ENCODE measurements at regions not wholly inside any gene's neighbourhood (a gene's known extent, or its start where the extent isn't known, plus 50 kb on each side); places are given as distances from the start of the nearest gene placed in this dataset.

DNA sequence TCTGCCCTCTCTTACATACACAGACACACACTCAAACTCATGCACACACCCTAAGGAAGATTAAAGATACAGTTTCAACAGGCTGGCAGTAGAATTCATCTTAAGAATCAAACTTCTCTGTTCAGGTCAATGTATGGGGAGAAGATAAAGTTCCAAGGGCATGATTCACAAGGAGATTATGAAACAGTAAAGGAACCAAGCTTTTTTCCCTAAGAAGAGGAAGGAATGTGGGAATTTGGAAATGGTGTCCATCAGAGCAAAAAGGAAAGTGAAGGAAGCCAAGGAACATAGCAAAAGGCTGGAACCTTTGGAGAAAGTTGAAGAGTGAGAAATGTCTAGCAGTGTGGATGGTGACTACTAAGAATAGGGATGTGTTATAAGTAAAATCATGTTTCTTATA lies 191.0 kb upstream of the NPY2R start:
- no peak overlapping the region for H3K27ac ChIP-seq (ENCODE audit: low read depth, low read length)
- H3K36me3 ChIP-seq (ENCODE audit: control insufficient read depth in 5 of 5, insufficient read depth in 5 of 5, low read length in 5 of 5): no peaks in the 10 kb centered on the region
- H3K27me3 ChIP-seq (ENCODE audit: control insufficient read depth in 5 of 5, insufficient read depth in 4 of 5, low read length in 5 of 5): no peaks in the 10 kb centered on the region
- H3K4me1 ChIP-seq (ENCODE audit: control insufficient read depth in 5 of 5, insufficient read depth in 5 of 5, low read length in 5 of 5): no peaks in the 10 kb centered on the region
- H3K9me3 ChIP-seq (ENCODE audit: control insufficient read depth in 5 of 5, low read length in 5 of 5): no peaks in the 10 kb centered on the region
- H3K4me3 ChIP-seq (ENCODE audit: low read depth in 1 of 5, low read length in 5 of 5): no peak overlapping the region
- H3K9ac ChIP-seq (ENCODE audit: low read length in 5 of 5): no peak overlapping the region

GRCh38 chr4:155025762-155026457 lies 182.5 kb upstream of the NPY2R start:
- no peaks in the 10 kb centered on the region for H3K9me3 ChIP-seq (ENCODE audit: control insufficient read depth in 5 of 5, low read length in 5 of 5)
- H3K9ac ChIP-seq (ENCODE audit: low read length in 5 of 5): no peak overlapping the region

DNA sequence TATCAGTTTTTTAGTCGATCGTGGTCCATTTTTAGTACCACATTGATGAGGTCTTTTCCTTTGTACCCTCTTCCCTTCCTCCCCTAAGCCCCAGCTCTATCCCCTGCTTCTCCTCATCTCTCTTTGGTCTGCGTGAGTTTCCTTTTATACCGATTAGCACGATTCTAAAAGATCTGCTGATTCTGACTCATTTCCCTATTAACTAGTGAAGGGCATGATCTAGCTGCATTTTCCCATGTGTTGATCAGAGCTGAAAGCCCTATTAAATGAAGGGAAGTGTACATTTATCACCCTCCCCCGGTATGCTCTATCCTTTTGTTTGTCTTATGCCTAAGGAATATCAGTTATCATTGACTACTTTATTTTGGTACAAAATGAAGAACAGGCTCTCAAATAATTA lies 181.7 kb upstream of the NPY2R start:
- Histone ChIP-seq H3K9ac (ENCODE audit: low read length in 5 of 5) (no peak overlapping the region), H3K4me3 (ENCODE audit: low read depth in 1 of 5, low read length in 5 of 5) (no peak overlapping the region), H3K9me3 (ENCODE audit: control insufficient read depth in 5 of 5, low read length in 5 of 5) (no peaks in the 10 kb centered on the region), H3K36me3 (ENCODE audit: control insufficient read depth in 5 of 5, insufficient read depth in 5 of 5, low read length in 5 of 5) (no peaks in the 10 kb centered on the region), H3K27me3 (ENCODE audit: control insufficient read depth in 5 of 5, insufficient read depth in 4 of 5, low read length in 5 of 5) (no peaks in the 10 kb centered on the region), H3K4me1 (ENCODE audit: control insufficient read depth in 5 of 5, insufficient read depth in 5 of 5, low read length in 5 of 5) (peaks cover 0 to 3% (median 0%) of the 10 kb centered on the region in 5 donors), H3K27ac (ENCODE audit: low read depth, low read length) (no peak overlapping the region)

More at GRCh38 chr4:155025762-155026457, 182.5 kb upstream of the NPY2R start:
- no peaks in the 10 kb centered on the region for H3K27me3 ChIP-seq (ENCODE audit: control insufficient read depth in 5 of 5, insufficient read depth in 4 of 5, low read length in 5 of 5)
- no peaks in the 10 kb centered on the region for H3K36me3 ChIP-seq (ENCODE audit: control insufficient read depth in 5 of 5, insufficient read depth in 5 of 5, low read length in 5 of 5)
- no peak overlapping the region for H3K4me3 ChIP-seq (ENCODE audit: low read depth in 1 of 5, low read length in 5 of 5)
- no peak overlapping the region for H3K27ac ChIP-seq (ENCODE audit: low read depth, low read length)
- H3K4me1 ChIP-seq (ENCODE audit: control insufficient read depth in 5 of 5, insufficient read depth in 5 of 5, low read length in 5 of 5): peaks cover 0 to 3% (median 0%) of the 10 kb centered on the region in 5 donors

DNA sequence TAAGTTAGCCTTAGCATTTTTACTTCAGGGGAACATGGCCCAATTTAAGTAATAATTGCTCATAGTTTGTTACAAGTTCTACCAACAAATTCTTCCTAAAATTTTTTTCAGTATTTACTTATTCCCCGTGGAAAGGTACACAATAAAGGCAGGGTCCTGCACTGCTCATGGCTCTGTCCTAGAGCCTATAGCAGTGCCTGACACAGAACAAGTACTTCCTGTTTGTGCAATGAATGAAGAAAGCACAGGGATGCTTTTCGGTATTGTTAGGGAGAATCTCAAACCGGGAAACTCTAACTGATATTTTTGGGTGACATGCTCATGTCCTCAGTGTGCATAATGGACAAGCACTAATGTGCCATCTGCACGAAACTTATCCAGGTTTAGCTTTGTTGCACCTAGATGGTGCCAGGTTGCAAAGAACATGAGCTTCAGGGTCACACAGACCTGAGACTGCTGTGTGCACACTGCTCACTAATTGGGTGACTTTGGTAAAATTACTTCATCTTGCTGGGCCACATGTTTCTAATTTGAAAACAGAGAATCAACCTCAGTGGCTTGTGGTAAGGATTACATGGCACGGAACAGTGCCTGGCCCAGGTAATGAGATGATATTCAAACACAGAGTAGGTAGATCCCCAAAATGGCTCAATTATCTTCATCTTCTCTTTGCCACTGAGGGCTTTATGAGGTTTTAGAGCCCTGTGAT lies 175.8 kb upstream of the NPY2R start:
- H3K9ac ChIP-seq (ENCODE audit: low read length in 5 of 5): no peak overlapping the region
- peaks cover 0 to 3% (median 0%) of the 10 kb centered on the region in 5 donors for H3K4me1 ChIP-seq (ENCODE audit: control insufficient read depth in 5 of 5, insufficient read depth in 5 of 5, low read length in 5 of 5)
- no peaks in the 10 kb centered on the region for H3K9me3 ChIP-seq (ENCODE audit: control insufficient read depth in 5 of 5, low read length in 5 of 5)
- H3K4me3 ChIP-seq (ENCODE audit: low read depth in 1 of 5, low read length in 5 of 5): no peak overlapping the region
- no peaks in the 10 kb centered on the region for H3K27me3 ChIP-seq (ENCODE audit: control insufficient read depth in 5 of 5, insufficient read depth in 4 of 5, low read length in 5 of 5)
- H3K27ac ChIP-seq (ENCODE audit: low read depth, low read length): no peak overlapping the region
- no peaks in the 10 kb centered on the region for H3K36me3 ChIP-seq (ENCODE audit: control insufficient read depth in 5 of 5, insufficient read depth in 5 of 5, low read length in 5 of 5)

GRCh38 chr4:155033604-155034003 lies 174.8 kb upstream of the NPY2R start:
- Histone ChIP-seq H3K4me3 (ENCODE audit: low read depth in 1 of 5, low read length in 5 of 5) (no peak overlapping the region), H3K9me3 (ENCODE audit: control insufficient read depth in 5 of 5, low read length in 5 of 5) (no peaks in the 10 kb centered on the region), H3K9ac (ENCODE audit: low read length in 5 of 5) (no peak overlapping the region), H3K27me3 (ENCODE audit: control insufficient read depth in 5 of 5, insufficient read depth in 4 of 5, low read length in 5 of 5) (no peaks in the 10 kb centered on the region), H3K27ac (ENCODE audit: low read depth, low read length) (no peak overlapping the region), H3K4me1 (ENCODE audit: control insufficient read depth in 5 of 5, insufficient read depth in 5 of 5, low read length in 5 of 5) (peaks cover 0 to 3% (median 0%) of the 10 kb centered on the region in 5 donors), H3K36me3 (ENCODE audit: control insufficient read depth in 5 of 5, insufficient read depth in 5 of 5, low read length in 5 of 5) (no peaks in the 10 kb centered on the region)

DNA sequence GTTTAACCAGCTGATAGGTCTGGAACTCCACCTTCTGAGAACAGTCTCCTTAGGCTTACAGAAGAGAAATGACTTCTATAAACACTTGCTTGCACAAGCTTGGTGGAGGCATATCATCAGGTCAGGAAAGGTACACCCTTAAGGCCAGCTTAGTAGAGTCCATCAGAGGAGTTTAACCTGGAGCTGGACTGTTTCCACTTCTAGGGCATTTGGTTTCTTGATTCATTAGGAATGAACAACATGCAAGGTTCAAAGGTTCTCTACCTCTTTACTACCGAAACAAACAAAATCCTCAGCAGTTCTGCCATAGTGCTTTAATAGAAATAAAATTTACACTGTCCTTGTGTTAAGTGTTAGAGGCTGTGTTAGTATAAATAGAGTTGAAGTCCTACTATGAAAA lies 171.4 kb upstream of the NPY2R start:
- Histone ChIP-seq H3K4me3 (ENCODE audit: low read depth in 1 of 5, low read length in 5 of 5) (no peak overlapping the region), H3K9me3 (ENCODE audit: control insufficient read depth in 5 of 5, low read length in 5 of 5) (no peaks in the 10 kb centered on the region), H3K4me1 (ENCODE audit: control insufficient read depth in 5 of 5, insufficient read depth in 5 of 5, low read length in 5 of 5) (no peaks in the 10 kb centered on the region), H3K9ac (ENCODE audit: low read length in 5 of 5) (no peak overlapping the region), H3K27ac (ENCODE audit: low read depth, low read length) (no peak overlapping the region), H3K27me3 (ENCODE audit: control insufficient read depth in 5 of 5, insufficient read depth in 4 of 5, low read length in 5 of 5) (no peaks in the 10 kb centered on the region), H3K36me3 (ENCODE audit: control insufficient read depth in 5 of 5, insufficient read depth in 5 of 5, low read length in 5 of 5) (no peaks in the 10 kb centered on the region)

DNA sequence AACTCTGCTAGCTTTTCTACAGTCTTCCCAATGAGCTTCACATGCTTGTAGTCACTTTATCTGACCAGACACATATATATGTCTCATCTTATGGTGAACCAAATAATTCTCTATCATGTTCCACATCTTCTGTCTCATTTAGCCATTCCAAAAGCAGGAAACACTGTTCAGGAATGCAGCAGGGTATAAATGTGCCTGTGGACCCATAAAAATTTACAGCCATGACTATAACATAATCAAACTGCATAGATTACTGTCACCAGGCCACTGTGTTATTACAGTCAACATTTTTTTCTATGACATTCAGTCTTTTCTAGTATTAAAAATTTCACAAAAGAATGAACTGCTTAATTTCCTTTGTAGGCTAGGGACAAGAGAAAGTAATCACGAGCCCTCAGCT lies 170.0 kb upstream of the NPY2R start:
- H3K9me3 ChIP-seq (ENCODE audit: control insufficient read depth in 5 of 5, low read length in 5 of 5): no peaks in the 10 kb centered on the region
- H3K27ac ChIP-seq (ENCODE audit: low read depth, low read length): no peak overlapping the region
- H3K4me1 ChIP-seq (ENCODE audit: control insufficient read depth in 5 of 5, insufficient read depth in 5 of 5, low read length in 5 of 5): no peaks in the 10 kb centered on the region
- no peak overlapping the region for H3K9ac ChIP-seq (ENCODE audit: low read length in 5 of 5)
- H3K27me3 ChIP-seq (ENCODE audit: control insufficient read depth in 5 of 5, insufficient read depth in 4 of 5, low read length in 5 of 5): no peaks in the 10 kb centered on the region
- H3K4me3 ChIP-seq (ENCODE audit: low read depth in 1 of 5, low read length in 5 of 5): no peak overlapping the region
- no peaks in the 10 kb centered on the region for H3K36me3 ChIP-seq (ENCODE audit: control insufficient read depth in 5 of 5, insufficient read depth in 5 of 5, low read length in 5 of 5)

- H3K27ac ChIP-seq (ENCODE audit: low read depth, low read length): no peak overlapping the region
- no peaks in the 10 kb centered on the region for H3K27me3 ChIP-seq (ENCODE audit: control insufficient read depth in 5 of 5, insufficient read depth in 4 of 5, low read length in 5 of 5)
- no peak overlapping the region for H3K4me3 ChIP-seq (ENCODE audit: low read depth in 1 of 5, low read length in 5 of 5)
- H3K9me3 ChIP-seq (ENCODE audit: control insufficient read depth in 5 of 5, low read length in 5 of 5): no peaks in the 10 kb centered on the region
- H3K36me3 ChIP-seq (ENCODE audit: control insufficient read depth in 5 of 5, insufficient read depth in 5 of 5, low read length in 5 of 5): no peaks in the 10 kb centered on the region
- no peaks in the 10 kb centered on the region for H3K4me1 ChIP-seq (ENCODE audit: control insufficient read depth in 5 of 5, insufficient read depth in 5 of 5, low read length in 5 of 5)
- H3K9ac ChIP-seq (ENCODE audit: low read length in 5 of 5): no peak overlapping the region
These were observed 169.3 kb upstream of the NPY2R start for GRCh38 chr4:155039162-155039561.

- H3K27me3 ChIP-seq (ENCODE audit: control insufficient read depth in 5 of 5, insufficient read depth in 4 of 5, low read length in 5 of 5): no peaks in the 10 kb centered on the region
- no peak overlapping the region for H3K27ac ChIP-seq (ENCODE audit: low read depth, low read length)
- no peak overlapping the region for H3K4me3 ChIP-seq (ENCODE audit: low read depth in 1 of 5, low read length in 5 of 5)
- no peaks in the 10 kb centered on the region for H3K36me3 ChIP-seq (ENCODE audit: control insufficient read depth in 5 of 5, insufficient read depth in 5 of 5, low read length in 5 of 5)
- no peak overlapping the region for H3K9ac ChIP-seq (ENCODE audit: low read length in 5 of 5)
- no peaks in the 10 kb centered on the region for H3K4me1 ChIP-seq (ENCODE audit: control insufficient read depth in 5 of 5, insufficient read depth in 5 of 5, low read length in 5 of 5)
- H3K9me3 ChIP-seq (ENCODE audit: control insufficient read depth in 5 of 5, low read length in 5 of 5): no peaks in the 10 kb centered on the region
These were observed 168.4 kb upstream of the NPY2R start for GRCh38 chr4:155040031-155040430.

DNA sequence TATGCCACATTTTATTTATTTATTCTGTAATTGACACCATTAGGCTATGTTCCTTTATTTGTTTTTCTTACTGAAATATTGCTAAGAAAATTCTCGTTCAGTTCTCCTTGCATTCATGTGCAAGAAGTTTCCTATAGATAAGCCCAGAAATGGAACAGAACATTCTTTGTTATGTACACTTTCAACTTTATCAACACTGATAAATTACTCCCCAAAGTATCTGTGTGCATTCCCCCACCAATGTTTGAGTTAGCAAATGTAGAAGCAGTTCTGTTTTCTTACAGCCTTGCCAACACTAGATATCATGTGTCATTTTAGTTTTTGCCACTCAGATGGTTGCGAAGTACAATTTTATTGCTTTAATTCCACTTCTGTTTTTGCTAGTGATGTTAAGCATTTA lies 166.4 kb upstream of the NPY2R start:
- no peak overlapping the region for H3K27ac ChIP-seq (ENCODE audit: low read depth, low read length)
- H3K27me3 ChIP-seq (ENCODE audit: control insufficient read depth in 5 of 5, insufficient read depth in 4 of 5, low read length in 5 of 5): no peaks in the 10 kb centered on the region
- H3K9ac ChIP-seq (ENCODE audit: low read length in 5 of 5): no peak overlapping the region
- no peak overlapping the region for H3K4me3 ChIP-seq (ENCODE audit: low read depth in 1 of 5, low read length in 5 of 5)
- no peaks in the 10 kb centered on the region for H3K4me1 ChIP-seq (ENCODE audit: control insufficient read depth in 5 of 5, insufficient read depth in 5 of 5, low read length in 5 of 5)
- no peaks in the 10 kb centered on the region for H3K36me3 ChIP-seq (ENCODE audit: control insufficient read depth in 5 of 5, insufficient read depth in 5 of 5, low read length in 5 of 5)
- H3K9me3 ChIP-seq (ENCODE audit: control insufficient read depth in 5 of 5, low read length in 5 of 5): no peaks in the 10 kb centered on the region
